Thyroid gland (tissue), 4 donors: ENCODE measurements at regions not wholly inside any gene's neighbourhood (a gene's known extent, or its start where the extent isn't known, plus 50 kb on each side); places are given as distances from the start of the nearest gene placed in this dataset.

Experiments
- DNase-seq, 2 donors: peaks; one replicate each; pipeline ENCODE4 v3.0.0-alpha.2; 2019
- H3K27ac ChIP-seq, 3 donors: fragments of 200-600 bp; sonication (generic); 1 replicate in 2 of 3; 2 replicates in 1 of 3; pipeline ENCODE4 v1.5.1; 2016 to 2019; ENCODE audit warnings: mild to moderate bottlenecking in 1 of 3, moderate library complexity in 1 of 3
- H3K27me3 ChIP-seq: fragments of 200-600 bp; sonication (generic); one replicate; pipeline ENCODE4 v1.5.1; 2019
- H3K36me3 ChIP-seq, 2 donors: fragments of 200-600 bp; sonication (generic); one replicate each; pipeline ENCODE4 v1.5.1; 2016 to 2019
- H3K4me1 ChIP-seq, 2 donors: fragments of 200-600 bp; sonication (generic); one replicate each; pipeline ENCODE4 v1.5.1; 2017 to 2019
- H3K4me3 ChIP-seq, 3 donors: fragments of 200-600 bp; sonication (generic); replicated peaks in 1 of 3; 1 replicate in 2 of 3; 2 replicates in 1 of 3; pipeline ENCODE4 v1.5.1; 2016; ENCODE audit warnings: mild to moderate bottlenecking in 1 of 3
- H3K9me3 ChIP-seq: fragments of 200-600 bp; sonication (generic); one replicate; pipeline ENCODE4 v1.5.1; 2017
- POLR2A ChIP-seq, 2 donors: fragments of 450-650 bp; IDR thresholded peaks; one replicate each; pipeline ENCODE4 v1.6.1; 2017; ENCODE audit warnings: antibody characterized with exemption in 2 of 2, mild to moderate bottlenecking in 2 of 2, moderate library complexity in 1 of 2
- WGBS, 2 donors: methylation state at CpG; one replicate each; pipeline ENCODE4 v1.1.5; 2017; 5-methylcytosine and 5-hydroxymethylcytosine counted together
- intact Hi-C: fragments of 100-400 bp; cut with DNase I; formaldehyde crosslinking; loops from one replicate; pipeline ENCODE4 v1.15.1; 2023
- TF ChIP-seq, protein P1 (sequence below), 6 experiments: fragments of 200-600 bp in 3 of 6; fragments of 450-650 bp in 3 of 6; sonication (generic) in 3 of 6; IDR thresholded peaks; one replicate each; pipeline ENCODE4 v1.5.1; 2016 to 2019; ENCODE audit warnings: antibody characterized with exemption in 6 of 6, mild to moderate bottlenecking in 2 of 6, inconsistent platforms in 1 of 6, moderate library complexity in 1 of 6

GRCh38 chr1:208366559-208366958 lies 122.4 kb upstream of the PLXNA2 start:
- intact Hi-C loops: no loop called here
- DNase-seq: no peak

GRCh38 chr1:208369045-208369444 lies 124.9 kb upstream of the PLXNA2 start:
- intact Hi-C loops: no loop called here

More at GRCh38 chr1:208366559-208366958, 122.4 kb upstream of the PLXNA2 start:
- Histone ChIP-seq H3K4me3 (no peak overlapping the region), H3K36me3 (no peaks in the 10 kb centered on the region), H3K9me3 (no peaks in the 10 kb centered on the region), H3K27ac (no peak overlapping the region), H3K4me1 (no peaks in the 10 kb centered on the region), H3K27me3 (no peaks in the 10 kb centered on the region)
- WGBS, 2 donors: 84 to 92% methylated on average over 1 of the region's 1 CpG
- TF ChIP-seq POLR2A (IDR thresholded peaks at IDR 0.05): no peak
- TF ChIP-seq, protein P1, sequence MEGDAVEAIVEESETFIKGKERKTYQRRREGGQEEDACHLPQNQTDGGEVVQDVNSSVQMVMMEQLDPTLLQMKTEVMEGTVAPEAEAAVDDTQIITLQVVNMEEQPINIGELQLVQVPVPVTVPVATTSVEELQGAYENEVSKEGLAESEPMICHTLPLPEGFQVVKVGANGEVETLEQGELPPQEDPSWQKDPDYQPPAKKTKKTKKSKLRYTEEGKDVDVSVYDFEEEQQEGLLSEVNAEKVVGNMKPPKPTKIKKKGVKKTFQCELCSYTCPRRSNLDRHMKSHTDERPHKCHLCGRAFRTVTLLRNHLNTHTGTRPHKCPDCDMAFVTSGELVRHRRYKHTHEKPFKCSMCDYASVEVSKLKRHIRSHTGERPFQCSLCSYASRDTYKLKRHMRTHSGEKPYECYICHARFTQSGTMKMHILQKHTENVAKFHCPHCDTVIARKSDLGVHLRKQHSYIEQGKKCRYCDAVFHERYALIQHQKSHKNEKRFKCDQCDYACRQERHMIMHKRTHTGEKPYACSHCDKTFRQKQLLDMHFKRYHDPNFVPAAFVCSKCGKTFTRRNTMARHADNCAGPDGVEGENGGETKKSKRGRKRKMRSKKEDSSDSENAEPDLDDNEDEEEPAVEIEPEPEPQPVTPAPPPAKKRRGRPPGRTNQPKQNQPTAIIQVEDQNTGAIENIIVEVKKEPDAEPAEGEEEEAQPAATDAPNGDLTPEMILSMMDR (IDR thresholded peaks at IDR 0.05): no peak

DNA sequence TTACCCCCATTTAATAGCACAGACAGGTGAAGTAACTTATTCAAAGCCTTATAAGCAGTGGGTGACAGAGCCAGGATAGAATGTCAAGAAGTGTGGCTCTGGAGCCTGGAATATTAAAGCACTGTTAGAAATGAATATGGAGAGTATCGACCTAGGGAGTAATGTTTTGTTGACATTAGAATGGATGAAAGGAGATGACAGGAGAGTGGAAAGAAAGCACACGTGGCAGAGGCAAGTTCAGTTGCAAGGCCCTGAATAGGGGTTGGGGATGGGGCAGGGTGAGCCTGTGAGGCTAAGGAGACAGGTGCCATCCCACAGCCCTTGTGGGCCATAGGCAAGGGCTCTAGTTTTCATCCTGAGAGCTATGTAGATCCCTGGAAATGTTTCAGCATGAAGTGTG lies 125.5 kb upstream of the PLXNA2 start:
- intact Hi-C loops: no loop called here
- Histone ChIP-seq H3K4me1 (no peaks in the 10 kb centered on the region), H3K9me3 (no peaks in the 10 kb centered on the region), H3K27ac (no peak overlapping the region), H3K4me3 (no peak overlapping the region), H3K36me3 (no peaks in the 10 kb centered on the region), H3K27me3 (no peaks in the 10 kb centered on the region)
- 47 to 51% methylated on average over 2 of the region's 2 CpGs for WGBS, 2 donors
- no peak for DNase-seq
- no peak for TF ChIP-seq POLR2A (IDR thresholded peaks at IDR 0.05)
- TF ChIP-seq, protein P1 (IDR thresholded peaks at IDR 0.05): no peak

More at GRCh38 chr1:208369045-208369444, 124.9 kb upstream of the PLXNA2 start:
- Histone ChIP-seq H3K36me3 (no peaks in the 10 kb centered on the region), H3K4me1 (no peaks in the 10 kb centered on the region), H3K27me3 (no peaks in the 10 kb centered on the region), H3K27ac (no peak overlapping the region), H3K4me3 (no peak overlapping the region), H3K9me3 (no peaks in the 10 kb centered on the region)
- WGBS, 2 donors: 59% methylated on average over 2 of the region's 2 CpGs
- TF ChIP-seq, protein P1 (IDR thresholded peaks at IDR 0.05): no peak
- TF ChIP-seq POLR2A (IDR thresholded peaks at IDR 0.05): no peak
- DNase-seq: no peak

- TF ChIP-seq POLR2A (IDR thresholded peaks at IDR 0.05): no peak
- TF ChIP-seq, protein P1 (IDR thresholded peaks at IDR 0.05): no peak
- intact Hi-C loops: no loop called here
- WGBS, 2 donors: 71 to 82% methylated on average over 6 of the region's 6 CpGs
- Histone ChIP-seq H3K4me1 (no peaks in the 10 kb centered on the region), H3K36me3 (no peaks in the 10 kb centered on the region), H3K27ac (no peak overlapping the region), H3K9me3 (no peaks in the 10 kb centered on the region), H3K27me3 (no peaks in the 10 kb centered on the region), H3K4me3 (no peak overlapping the region)
- DNase-seq: no peak
Measured at GRCh38 chr1:208374391-208374941, 130.3 kb upstream of the PLXNA2 start.

DNA sequence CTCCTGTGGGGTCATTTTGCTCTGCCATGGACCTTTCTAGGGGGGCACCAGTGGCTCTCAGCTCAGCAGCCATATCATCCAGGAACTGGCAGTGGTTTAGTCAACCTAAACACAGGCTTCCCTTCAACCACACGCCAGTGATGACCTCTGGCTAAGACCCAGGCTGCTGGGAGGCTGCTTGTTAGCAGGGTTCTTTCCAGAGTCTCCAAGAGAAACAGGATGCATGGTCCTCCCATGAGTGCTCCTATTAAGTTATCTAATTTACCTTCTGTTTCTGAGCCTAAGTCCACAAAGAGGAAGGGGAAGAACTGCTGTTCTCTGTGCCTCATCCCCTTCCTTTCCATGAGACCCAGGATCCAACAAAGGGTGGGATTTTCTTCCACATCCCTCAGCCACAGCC lies 137.3 kb upstream of the PLXNA2 start:
- TF ChIP-seq POLR2A (IDR thresholded peaks at IDR 0.05): no peak
- TF ChIP-seq, protein P1 (IDR thresholded peaks at IDR 0.05): no peak
- 88 to 91% methylated on average over 1 of the region's 1 CpG for WGBS, 2 donors
- no peak overlapping the region for H3K27ac ChIP-seq
- intact Hi-C loops: no loop called here
- H3K27me3 ChIP-seq: no peaks in the 10 kb centered on the region
- DNase-seq: no peak
- H3K4me1 ChIP-seq: no peaks in the 10 kb centered on the region
- no peaks in the 10 kb centered on the region for H3K9me3 ChIP-seq
- no peak overlapping the region for H3K4me3 ChIP-seq
- H3K36me3 ChIP-seq: no peaks in the 10 kb centered on the region
